ENCODE measurements at regions not wholly inside any gene's neighbourhood (a gene's known extent, or its start where the extent isn't known, plus 50 kb on each side); places are given as distances from the start of the nearest gene placed in this dataset.
"Not testable (repeated sequence)": the region's sequence is repeated elsewhere in the genome, so short reads cannot be mapped to it uniquely, and the experiment has no call there.

DNA sequence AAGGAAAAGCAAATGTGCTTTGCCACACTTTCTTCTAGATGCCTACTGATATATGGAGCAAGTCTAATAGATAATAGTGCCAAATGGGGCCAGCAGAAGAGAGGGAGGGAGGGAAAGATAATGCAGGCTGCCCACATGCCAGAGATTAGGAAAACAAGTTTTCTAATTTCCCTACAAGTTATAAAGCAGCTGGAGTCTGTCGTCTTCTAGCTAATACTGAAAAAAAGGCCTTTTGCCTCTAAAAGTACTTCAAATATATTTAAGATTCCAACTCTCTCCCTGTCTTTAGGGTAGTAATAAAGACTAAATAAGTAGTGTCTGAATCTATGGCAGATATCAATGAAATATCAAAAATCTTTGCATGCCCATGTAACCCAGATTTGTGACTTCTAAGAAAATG, 632.0 kb upstream of the MIR17HG start:
- DNase-seq (ENCODE audit: extremely low read depth, low read depth, low spot score) = no peak

DNA sequence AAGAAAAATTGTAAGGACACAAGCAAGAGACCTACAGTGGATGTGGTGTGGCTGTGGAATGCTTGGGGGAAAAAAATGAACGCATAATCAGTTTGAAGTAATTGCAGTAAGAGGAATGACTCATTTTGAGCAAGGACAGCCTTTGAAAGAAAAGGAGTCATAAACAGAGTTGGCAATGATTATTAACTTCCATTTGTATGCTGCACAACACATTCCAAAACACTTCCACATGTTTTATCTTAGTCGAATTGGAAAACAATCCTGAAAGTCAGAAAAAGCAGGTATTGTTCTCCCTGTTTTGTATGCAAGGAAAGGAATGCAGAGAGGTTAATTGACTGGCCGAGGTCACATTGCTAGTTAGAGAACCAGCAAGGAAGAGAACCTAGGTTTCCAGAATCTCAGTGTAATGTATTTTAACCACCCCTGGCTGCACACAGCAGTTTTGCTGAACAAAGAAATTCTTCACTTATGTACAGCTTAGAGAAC, 630.0 kb upstream of the MIR17HG start:
- DNase-seq (ENCODE audit: extremely low read depth, low read depth, low spot score) = no peak

DNA sequence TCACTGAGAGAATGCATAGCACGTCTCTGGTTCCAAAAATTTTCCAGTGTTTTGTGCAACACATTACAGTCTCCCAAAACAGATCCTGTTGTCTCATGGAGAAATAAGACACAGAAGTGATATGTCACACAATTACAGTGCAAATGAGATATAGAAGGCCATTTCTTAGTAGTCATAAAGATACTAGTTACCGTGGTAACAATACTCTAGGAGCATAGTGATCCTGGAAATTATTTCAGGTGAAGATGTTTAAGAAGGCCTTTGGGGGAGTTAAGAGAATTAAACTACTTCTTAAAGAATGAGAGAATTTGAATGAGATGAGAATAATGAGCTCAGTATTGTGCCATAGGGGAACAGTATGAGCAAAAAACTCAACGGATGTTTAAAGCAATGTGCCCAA, 628.0 kb upstream of the MIR17HG start:
- no peak for DNase-seq (ENCODE audit: extremely low read depth, low read depth, low spot score)

GRCh38 chr13:90721937-90722336, 625.5 kb upstream of the MIR17HG start:
- no peak for DNase-seq (ENCODE audit: extremely low read depth, low read depth, low spot score)

DNA sequence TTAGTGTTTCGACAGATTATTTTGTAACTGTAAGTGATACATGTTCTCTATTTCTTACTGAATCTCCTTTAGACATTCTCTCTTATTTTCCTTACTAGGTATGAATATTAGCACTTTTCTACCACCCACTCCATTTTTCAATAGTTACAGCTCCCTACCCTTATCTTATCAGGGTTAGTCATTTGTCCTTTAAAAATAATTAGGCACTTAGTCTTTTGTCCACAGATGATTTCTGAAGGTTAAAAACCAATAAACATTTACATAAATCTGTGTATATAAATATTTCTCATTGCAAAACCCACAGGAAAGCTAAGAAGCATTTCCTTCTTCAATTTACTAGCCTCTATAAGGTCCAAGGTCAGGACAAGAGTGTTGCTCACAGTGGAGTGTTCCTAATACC, 624.1 kb upstream of the MIR17HG start:
- no peak for DNase-seq (ENCODE audit: extremely low read depth, low read depth, low spot score)

GRCh38 chr13:90726375-90726774, 621.1 kb upstream of the MIR17HG start:
- no peak for DNase-seq (ENCODE audit: extremely low read depth, low read depth, low spot score)

DNA sequence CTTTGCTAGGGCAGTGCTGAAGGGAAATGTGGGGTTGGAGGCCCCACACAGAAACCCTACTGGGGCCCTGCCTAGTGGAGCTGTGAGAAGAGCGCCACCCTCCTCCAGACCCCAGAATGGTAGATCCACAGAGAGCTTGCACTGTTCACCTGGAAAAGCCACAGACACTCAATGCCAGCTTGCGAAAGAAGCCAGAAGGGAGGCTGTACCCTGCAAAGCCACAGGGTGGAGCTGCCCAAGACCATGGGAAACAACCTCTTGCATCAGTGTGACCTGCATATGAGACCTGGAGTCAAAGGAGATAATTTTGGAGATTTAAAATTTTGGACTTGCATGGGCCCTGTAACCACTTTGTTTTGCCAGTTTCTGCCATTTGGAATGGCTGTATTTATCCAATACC, 615.4 kb upstream of the MIR17HG start:
- DNase-seq (ENCODE audit: extremely low read depth, low read depth, low spot score) = no peak

DNA sequence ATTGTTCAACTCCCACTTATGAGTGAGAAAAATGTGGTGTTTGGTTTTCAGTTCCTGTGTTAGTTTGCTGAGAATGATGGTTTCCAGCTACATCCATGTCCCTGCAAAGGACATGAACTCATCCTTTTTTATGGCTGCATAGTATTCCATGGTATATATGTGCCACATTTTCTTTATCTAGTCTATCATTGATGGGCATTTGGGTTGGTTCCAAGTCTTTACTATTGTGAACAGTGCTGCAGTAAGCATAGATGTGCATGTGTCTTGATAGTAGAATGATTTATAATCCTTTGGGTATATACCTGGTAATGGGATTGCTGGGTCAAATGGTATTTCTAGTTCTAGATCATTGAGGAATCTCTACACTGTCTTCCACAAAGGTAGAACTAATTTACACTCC, 613.0 kb upstream of the MIR17HG start:
- DNase-seq (ENCODE audit: extremely low read depth, low read depth, low spot score) = not testable (repeated sequence)

DNA sequence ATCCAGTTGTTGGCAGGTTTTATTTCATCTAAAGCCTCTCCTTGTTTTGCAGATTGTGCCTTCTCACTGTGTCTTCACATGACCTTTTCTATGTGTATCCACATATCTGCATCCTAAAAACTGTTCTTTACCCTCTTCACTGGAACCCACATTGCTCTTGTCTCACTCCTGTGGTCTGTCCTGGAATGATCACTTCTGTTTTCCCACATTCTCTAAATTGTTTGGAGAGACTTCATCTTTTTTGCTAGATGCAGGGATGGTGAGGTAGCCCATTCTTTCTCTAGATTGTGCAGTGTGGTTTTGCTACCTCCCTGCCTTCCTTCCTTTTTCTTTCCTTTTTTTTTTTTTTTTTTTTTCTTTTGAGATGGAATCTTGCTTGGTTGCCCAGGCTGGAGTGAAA, 608.6 kb upstream of the MIR17HG start:
- DNase-seq (ENCODE audit: extremely low read depth, low read depth, low spot score) = no peak

DNA sequence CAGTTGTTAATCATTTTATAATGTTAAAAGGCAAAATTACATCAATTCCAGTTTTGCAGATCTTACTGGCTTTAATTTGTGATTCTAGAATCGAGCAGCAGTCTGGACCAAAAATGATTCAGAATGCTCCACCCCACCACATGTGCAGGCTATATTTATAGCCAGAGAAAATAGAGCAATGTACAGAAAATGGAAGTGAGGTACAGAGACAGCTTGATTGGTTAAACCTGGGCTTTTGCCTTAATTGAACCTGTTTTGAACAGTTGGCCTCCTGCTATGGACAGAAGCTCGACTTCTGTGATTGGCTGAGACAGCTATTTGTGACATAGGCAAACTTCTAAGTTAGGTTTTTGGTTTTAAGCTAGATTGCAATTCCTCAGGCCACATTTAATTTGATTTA, 607.4 kb upstream of the MIR17HG start:
- no peak for DNase-seq (ENCODE audit: extremely low read depth, low read depth, low spot score)

DNA sequence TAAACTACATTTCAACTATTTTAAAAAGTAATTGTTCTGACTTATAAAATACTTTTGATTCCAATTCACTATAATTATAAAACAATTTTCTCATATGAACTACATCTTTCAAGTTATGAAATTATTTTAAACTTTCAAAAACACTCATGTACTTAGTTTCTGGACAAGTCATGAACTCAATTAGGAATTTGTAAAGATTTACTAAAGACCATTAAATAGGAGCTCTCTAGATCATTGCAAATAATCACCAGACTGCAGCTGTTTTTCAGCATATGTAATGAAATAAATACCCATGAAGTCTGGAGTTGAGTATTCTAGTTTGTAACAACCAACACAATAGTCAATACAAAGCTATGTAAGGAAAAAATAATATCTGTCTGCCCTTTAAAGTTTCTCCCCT, 605.1 kb upstream of the MIR17HG start:
- no peak for DNase-seq (ENCODE audit: extremely low read depth, low read depth, low spot score)

GRCh38 chr13:90746230-90746629, 601.3 kb upstream of the MIR17HG start:
- DNase-seq (ENCODE audit: extremely low read depth, low read depth, low spot score) = no peak

- no peak for DNase-seq (ENCODE audit: extremely low read depth, low read depth, low spot score)
Measured at GRCh38 chr13:90750021-90750420, 597.5 kb upstream of the MIR17HG start.

DNA sequence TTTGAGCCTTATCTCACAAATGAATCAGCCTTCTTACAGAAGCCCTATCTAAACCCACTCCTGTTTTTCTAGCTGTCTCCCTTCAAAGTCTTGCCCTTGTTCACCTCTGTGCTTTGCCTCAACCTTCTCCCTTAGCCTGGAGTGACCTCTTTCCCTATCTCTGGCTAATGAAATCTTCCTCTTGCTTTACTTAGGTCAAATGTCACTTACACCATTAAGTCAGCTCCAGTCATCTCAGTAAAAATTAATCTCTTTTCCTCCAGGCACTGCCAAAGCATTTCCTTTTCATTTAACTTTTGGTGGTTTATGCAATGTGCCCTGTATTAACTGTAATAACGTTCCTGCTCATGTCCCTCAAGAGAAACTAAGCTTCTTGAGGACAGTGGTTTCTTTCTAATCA, 596.5 kb upstream of the MIR17HG start:
- DNase-seq (ENCODE audit: extremely low read depth, low read depth, low spot score) = no peak

DNA sequence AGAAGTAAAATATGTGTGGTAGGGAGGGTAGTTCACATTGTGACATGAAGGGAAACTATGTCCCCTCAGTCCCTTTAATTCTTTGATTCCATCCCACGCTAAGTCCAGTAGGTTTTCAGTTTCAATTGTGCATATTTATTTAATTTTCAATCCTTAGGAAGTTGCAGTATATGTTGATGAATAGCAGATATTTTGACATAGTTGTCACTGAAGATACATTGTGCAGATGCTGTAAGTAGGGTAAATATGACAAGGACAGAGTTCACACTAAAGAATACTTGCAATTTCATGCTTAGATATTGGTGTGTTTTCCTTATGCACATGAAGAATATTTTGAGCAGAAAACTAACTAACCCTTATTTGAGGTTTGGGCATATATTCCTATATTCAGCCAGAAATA, 595.4 kb upstream of the MIR17HG start:
- no peak for DNase-seq (ENCODE audit: extremely low read depth, low read depth, low spot score)

DNA sequence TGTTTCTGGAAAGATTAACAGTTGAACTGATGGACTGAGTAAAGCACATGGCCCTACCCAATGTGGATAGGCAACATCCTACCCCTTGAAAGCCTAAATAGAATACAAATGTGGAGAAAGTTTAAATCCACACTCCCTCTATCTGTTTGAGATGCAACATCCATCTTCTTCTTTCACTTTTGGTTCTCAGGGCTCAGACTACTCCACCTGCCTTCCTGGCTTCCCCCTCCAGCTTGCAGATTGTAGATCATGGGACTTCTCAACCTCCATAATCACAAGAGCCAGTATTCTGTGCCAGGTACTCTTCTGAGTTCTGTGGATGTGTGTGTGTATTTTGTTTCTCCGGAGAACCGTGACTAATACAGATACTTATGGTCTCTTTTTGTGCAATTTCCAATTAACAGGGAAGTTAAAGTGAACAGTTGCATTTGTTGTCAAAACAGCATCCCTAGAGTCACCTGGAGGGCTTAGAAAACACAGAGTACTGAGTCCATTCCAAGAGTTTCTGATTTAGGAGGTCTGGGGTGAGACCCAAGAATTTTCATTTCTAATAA, 590.3 kb upstream of the MIR17HG start:
- no peak for DNase-seq (ENCODE audit: extremely low read depth, low read depth, low spot score)

GRCh38 chr13:90760639-90761038, 586.8 kb upstream of the MIR17HG start:
- DNase-seq (ENCODE audit: extremely low read depth, low read depth, low spot score) = no peak

GRCh38 chr13:90763476-90764150, 583.9 kb upstream of the MIR17HG start:
- no peak for DNase-seq (ENCODE audit: extremely low read depth, low read depth, low spot score)

GRCh38 chr13:90766386-90766902, 581.0 kb upstream of the MIR17HG start:
- DNase-seq (ENCODE audit: extremely low read depth, low read depth, low spot score) = no peak

GRCh38 chr13:90768116-90768515, 579.4 kb upstream of the MIR17HG start:
- DNase-seq (ENCODE audit: extremely low read depth, low read depth, low spot score) = no peak

GRCh38 chr13:90769387-90769786, 578.1 kb upstream of the MIR17HG start:
- DNase-seq (ENCODE audit: extremely low read depth, low read depth, low spot score) = no peak

- no peak for DNase-seq (ENCODE audit: extremely low read depth, low read depth, low spot score)
Measured at GRCh38 chr13:90770334-90770733, 577.2 kb upstream of the MIR17HG start.

DNA sequence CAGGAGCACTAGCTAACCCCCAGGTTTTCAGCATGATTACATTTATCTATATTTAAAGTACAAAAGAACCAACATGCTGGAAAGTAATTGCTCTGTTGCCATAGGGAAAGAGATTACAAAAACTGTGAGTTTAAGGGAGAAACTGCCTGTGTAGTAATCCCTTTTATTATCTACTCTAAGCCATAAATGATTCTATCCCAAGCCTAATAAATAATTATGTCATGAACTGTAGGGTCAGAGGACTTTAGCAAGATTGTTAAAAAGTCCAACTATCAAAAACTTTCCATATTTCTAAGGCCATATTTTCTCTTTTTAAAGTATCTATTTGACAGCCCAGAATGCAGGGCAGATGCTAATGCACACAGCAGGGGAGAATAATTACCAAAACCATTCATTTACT, 573.8 kb upstream of the MIR17HG start:
- no peak for DNase-seq (ENCODE audit: extremely low read depth, low read depth, low spot score)

All from glomerular endothelial cell (primary cell).